Activated naive CD8-positive, alpha-beta T cell treated with anti-CD3 and anti-CD28 coated beads for 36 hours (primary cell): ENCODE measurements at regions not wholly inside any gene's neighbourhood (a gene's known extent, or its start where the extent isn't known, plus 50 kb on each side); places are given as distances from the start of the nearest gene placed in this dataset.

Source experiments
- DNase-seq: peaks from one replicate; pipeline ENCODE4 v3.0.0; 2021
- H3K27ac Mint-ChIP-seq: one replicate; pipeline ENCODE4 v1.8.0; 2022; ENCODE audit warnings: mild to moderate bottlenecking, moderate library complexity, mixed read lengths
- H3K27me3 Mint-ChIP-seq: one replicate; pipeline ENCODE4 v1.8.0; 2022; ENCODE audit warnings: mild to moderate bottlenecking, mixed read lengths
- H3K36me3 Mint-ChIP-seq: one replicate; pipeline ENCODE4 v1.8.0; 2021; ENCODE audit warnings: mild to moderate bottlenecking, mixed read lengths
- H3K4me1 Mint-ChIP-seq: one replicate; pipeline ENCODE4 v1.8.0; 2021; ENCODE audit warnings: mixed read lengths
- H3K4me3 Mint-ChIP-seq: one replicate; pipeline ENCODE4 v1.8.0; 2022; ENCODE audit warnings: mild to moderate bottlenecking, moderate library complexity, mixed read lengths
- H3K9me3 Mint-ChIP-seq: one replicate; pipeline ENCODE4 v1.8.0; 2022; ENCODE audit warnings: mixed read lengths

DNA sequence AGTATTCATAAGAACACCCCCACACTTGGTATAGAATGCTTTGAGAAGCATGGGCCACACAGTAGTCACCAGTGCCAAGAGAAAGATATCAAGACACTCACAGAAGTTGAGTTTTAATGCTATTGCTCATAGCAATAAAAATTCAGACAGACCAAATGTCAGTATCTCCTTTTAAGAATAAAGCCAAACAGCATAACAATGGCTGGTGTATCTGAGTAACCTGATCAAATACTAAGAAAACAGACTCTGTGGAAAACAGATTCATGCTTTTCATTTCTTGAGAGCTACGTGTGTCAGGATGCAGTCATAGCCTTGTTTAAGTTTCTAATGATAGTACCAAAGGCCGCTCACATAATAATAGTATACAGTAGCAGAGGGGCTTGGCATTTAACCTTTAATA is 778.5 kb downstream of the MECOM start:
- Mint-ChIP-seq H3K9me3 (no peaks in the 10 kb centered on the region), H3K27ac (no peak overlapping the region), H3K4me3 (no peak overlapping the region), H3K27me3 (no peaks in the 10 kb centered on the region), H3K36me3 (no peaks in the 10 kb centered on the region), H3K4me1 (no peaks in the 10 kb centered on the region)
- DNase-seq, result no peak

DNA sequence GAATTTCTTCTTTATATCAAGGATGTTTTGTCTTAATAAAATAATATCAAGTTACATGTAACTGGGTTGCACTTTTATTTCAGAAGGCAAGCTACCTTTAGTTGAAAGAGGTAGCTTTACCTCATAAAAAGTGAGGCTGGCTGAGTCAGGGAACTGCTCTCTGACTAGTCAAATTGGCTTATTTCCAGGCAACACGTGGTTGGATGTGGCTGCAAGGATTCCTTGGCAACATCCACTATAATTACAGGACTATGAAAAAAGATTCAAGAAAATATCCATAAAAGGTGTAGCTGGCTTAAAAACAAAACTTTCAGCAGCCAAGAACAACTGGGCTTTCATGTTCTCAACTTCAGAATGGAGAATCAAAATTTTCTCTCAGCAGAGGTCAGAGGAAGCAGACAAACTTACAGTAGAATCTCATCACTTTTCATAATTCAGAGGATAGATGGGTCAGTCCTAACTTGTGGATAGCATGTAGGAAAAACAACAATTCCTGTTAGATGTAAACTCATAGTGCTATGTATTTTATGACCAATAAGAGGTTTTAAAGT is 779.1 kb downstream of the MECOM start:
- DNase-seq, result no peak
- no peaks in the 10 kb centered on the region for H3K4me1 Mint-ChIP-seq
- H3K27ac Mint-ChIP-seq, result no peak overlapping the region
- no peaks in the 10 kb centered on the region for H3K27me3 Mint-ChIP-seq
- no peak overlapping the region for H3K4me3 Mint-ChIP-seq
- no peaks in the 10 kb centered on the region for H3K36me3 Mint-ChIP-seq
- H3K9me3 Mint-ChIP-seq, result no peaks in the 10 kb centered on the region

DNA sequence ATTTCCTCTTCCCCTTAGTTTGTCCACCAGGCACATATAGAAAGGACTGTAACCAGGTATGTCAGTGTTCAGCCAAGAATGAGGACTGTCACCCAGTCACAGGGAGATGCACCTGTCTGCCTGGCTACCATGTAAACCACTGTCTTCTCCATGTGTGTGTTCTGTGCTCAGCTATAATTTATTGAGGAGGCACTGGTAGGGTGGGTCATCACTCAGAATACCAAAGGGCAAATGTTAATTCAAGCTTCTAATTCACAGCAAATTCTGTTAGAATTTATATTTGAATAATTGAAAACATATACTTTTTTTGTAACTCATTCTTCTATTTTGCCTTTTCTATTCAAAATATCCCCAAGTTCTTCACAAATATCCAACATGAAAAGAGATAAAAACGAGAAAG is 780.4 kb downstream of the MECOM start:
- H3K27me3 Mint-ChIP-seq, result no peaks in the 10 kb centered on the region

DNA sequence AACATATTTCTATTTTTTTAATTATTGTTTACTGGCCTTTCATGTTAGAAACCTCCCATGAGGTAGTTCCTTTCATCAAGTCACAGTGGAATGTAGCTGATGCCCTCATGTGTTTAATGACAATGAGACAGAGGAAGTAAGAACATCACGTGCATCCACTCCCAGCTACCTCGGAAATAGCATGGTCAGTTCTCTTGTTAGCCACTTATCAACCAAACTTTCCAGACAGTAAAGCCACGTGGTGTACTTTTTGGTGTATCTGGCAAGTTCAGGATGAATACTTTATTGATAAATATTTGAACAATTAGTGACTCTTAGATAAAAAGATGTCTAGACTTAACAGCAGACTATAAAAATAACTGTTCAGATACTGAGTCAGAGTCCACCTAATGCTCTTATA is 781.7 kb downstream of the MECOM start:
- Mint-ChIP-seq H3K27me3 (no peaks in the 10 kb centered on the region), H3K4me1 (no peaks in the 10 kb centered on the region), H3K4me3 (no peak overlapping the region), H3K27ac (no peak overlapping the region), H3K9me3 (no peaks in the 10 kb centered on the region), H3K36me3 (no peaks in the 10 kb centered on the region)
- DNase-seq, result no peak

More for the DNA sequence above, 780.4 kb downstream of the MECOM start:
- H3K27ac Mint-ChIP-seq, result no peak overlapping the region
- H3K36me3 Mint-ChIP-seq, result no peaks in the 10 kb centered on the region
- no peak for DNase-seq
- no peaks in the 10 kb centered on the region for H3K9me3 Mint-ChIP-seq
- H3K4me1 Mint-ChIP-seq, result no peaks in the 10 kb centered on the region
- H3K4me3 Mint-ChIP-seq, result no peak overlapping the region

DNA sequence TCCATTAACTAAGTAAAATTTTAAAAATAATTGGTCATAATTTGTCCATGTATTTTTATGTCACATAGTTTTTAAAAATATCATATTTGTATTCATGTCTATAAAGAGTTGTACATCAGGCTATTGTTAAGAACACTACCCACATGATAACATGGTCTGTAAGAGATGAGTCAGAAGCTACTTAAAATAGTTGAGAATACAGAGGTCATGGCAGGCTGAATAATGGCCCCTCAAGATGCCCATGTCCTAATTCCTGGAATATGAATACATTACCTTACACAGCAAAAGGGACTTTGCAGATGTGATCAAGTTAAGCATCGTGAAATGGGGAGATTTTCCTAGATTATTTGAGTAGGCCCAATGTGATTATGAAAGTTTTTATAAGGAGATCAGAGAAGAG is 782.9 kb upstream of the GOLIM4 start:
- H3K36me3 Mint-ChIP-seq, result no peaks in the 10 kb centered on the region
- no peaks in the 10 kb centered on the region for H3K9me3 Mint-ChIP-seq
- H3K4me1 Mint-ChIP-seq, result no peaks in the 10 kb centered on the region

DNA sequence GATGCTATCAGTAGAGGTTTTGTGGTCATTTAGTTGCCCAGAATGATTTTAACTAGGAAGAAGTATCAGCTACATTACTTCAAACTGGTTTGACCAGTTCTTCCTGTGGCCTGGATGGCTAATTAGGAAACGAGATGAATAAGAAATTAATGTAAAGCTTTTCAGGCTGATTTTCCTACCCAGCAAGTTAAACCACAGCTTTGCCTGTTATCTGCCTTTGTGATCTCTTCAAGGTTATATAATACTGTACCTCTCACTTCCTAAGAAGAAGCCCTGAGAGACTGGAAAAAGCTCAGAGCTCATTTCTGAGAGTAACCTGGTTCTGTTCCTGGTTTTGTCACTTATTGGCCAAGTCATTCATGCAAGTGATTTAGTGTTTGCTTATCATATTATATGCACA is 782.2 kb upstream of the GOLIM4 start:
- no peaks in the 10 kb centered on the region for H3K9me3 Mint-ChIP-seq
- H3K27me3 Mint-ChIP-seq, result no peaks in the 10 kb centered on the region
- no peaks in the 10 kb centered on the region for H3K36me3 Mint-ChIP-seq
- no peak overlapping the region for H3K4me3 Mint-ChIP-seq
- no peak for DNase-seq
- no peaks in the 10 kb centered on the region for H3K4me1 Mint-ChIP-seq
- H3K27ac Mint-ChIP-seq, result no peak overlapping the region

More for the DNA sequence above, 782.9 kb upstream of the GOLIM4 start:
- Mint-ChIP-seq H3K4me3 (no peak overlapping the region), H3K27ac (no peak overlapping the region), H3K27me3 (no peaks in the 10 kb centered on the region)
- no peak for DNase-seq

DNA sequence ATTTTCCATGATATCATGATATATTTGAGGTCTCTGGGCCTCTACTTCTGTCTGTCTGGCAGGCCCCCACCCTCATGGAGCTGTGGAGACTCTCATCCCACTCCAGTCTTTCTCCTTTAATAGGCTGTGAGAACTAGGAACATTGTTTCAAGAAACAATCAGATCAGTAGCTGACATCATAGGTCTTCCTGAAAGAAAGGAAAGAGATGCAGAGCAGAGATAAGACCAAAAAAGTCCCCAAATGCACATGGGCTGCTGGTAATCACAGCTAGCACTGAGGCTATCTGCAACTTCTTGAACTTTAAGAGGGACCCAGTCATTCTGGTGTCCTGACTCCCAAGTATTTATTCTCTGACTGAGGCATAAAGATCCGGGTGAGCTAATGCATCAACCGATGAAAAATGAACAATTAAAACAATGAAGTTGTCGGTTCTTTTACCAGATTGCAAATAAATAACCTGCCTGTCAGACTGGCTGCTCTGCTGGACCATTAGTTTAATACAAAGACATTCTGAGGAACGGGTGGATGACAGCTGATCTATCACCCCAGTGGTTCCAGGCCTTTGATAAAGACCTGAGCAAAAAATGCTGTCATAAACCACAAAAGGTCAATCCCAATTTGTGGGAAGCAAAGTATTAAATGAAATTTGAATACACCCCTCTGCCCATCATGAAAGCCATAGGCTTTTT is 780.8 kb upstream of the GOLIM4 start:
- Mint-ChIP-seq H3K9me3 (no peaks in the 10 kb centered on the region), H3K4me1 (no peaks in the 10 kb centered on the region), H3K27ac (no peak overlapping the region), H3K36me3 (no peaks in the 10 kb centered on the region), H3K4me3 (no peak overlapping the region), H3K27me3 (no peaks in the 10 kb centered on the region)
- no peak for DNase-seq

DNA sequence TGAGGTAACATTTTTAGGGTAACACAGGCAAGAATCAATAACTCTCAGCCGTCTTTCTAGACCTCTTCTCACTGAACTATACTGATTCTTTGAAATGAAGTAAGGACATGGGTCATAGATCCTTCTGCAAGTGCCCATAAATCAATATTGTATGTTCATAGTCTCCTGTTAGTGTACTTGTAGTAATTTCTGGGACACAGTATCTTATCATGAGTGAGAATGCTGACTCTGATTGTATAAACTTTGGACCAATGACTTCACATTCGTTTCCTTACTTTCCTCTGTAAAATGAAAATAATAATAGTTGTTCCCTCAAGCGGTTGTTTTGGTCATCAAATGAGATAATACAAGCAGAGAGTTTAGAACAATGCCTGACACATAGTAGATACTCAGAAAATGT is 777.1 kb upstream of the GOLIM4 start:
- no peak overlapping the region for H3K27ac Mint-ChIP-seq
- H3K4me1 Mint-ChIP-seq, result no peaks in the 10 kb centered on the region
- no peaks in the 10 kb centered on the region for H3K36me3 Mint-ChIP-seq
- no peak for DNase-seq
- no peak overlapping the region for H3K4me3 Mint-ChIP-seq
- H3K27me3 Mint-ChIP-seq, result no peaks in the 10 kb centered on the region
- no peaks in the 10 kb centered on the region for H3K9me3 Mint-ChIP-seq

DNA sequence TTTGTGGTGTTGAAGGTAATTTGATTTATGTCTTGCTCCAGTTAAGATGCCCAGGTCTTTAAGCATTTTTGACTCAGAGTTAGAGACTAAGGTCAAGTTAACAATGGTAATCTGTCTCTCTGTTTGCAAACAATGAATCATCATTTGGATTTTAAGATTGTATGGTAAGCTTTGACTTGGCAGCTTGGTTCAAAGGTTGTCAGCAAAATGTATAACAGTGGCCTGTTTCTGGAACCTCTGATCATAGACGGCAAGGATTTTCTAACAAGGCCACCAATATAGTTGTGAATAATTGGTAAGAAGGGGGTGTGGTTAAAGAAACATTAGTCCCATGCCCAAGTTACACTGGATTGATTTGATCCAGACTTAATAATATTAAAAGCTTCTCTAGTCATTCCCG is 775.2 kb upstream of the GOLIM4 start:
- Mint-ChIP-seq H3K4me1 (no peaks in the 10 kb centered on the region), H3K9me3 (no peaks in the 10 kb centered on the region), H3K36me3 (no peaks in the 10 kb centered on the region), H3K4me3 (no peak overlapping the region), H3K27ac (no peak overlapping the region), H3K27me3 (no peaks in the 10 kb centered on the region)
- DNase-seq, result no peak

DNA sequence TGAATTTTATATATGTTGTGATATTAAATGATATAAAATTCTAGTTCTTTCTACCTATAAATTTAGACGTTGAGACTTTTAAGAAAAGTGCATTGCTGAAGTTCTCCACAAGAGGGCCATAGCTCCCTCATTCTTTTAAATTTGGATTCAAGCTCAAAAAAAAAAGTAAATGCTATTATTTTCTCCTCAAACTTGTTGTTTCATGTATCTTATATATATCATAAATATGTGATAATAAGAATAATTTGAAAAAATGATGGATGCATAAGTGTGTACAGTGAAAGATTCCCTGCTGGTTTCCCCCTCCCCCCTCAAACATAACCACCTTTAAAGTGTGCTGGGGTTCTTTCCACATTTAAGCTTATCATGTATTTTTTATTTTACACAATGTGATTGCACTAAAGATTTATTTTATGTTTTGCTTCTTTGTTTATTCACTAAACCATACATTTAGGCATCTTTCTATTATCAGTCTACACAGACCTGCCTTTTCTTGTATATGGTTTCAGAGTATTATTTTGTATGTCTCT is 769.4 kb upstream of the GOLIM4 start:
- H3K4me1 Mint-ChIP-seq, result no peaks in the 10 kb centered on the region
- no peak overlapping the region for H3K27ac Mint-ChIP-seq
- H3K27me3 Mint-ChIP-seq, result no peaks in the 10 kb centered on the region
- no peaks in the 10 kb centered on the region for H3K36me3 Mint-ChIP-seq
- no peak overlapping the region for H3K4me3 Mint-ChIP-seq
- H3K9me3 Mint-ChIP-seq, result no peaks in the 10 kb centered on the region
- DNase-seq, result no peak

DNA sequence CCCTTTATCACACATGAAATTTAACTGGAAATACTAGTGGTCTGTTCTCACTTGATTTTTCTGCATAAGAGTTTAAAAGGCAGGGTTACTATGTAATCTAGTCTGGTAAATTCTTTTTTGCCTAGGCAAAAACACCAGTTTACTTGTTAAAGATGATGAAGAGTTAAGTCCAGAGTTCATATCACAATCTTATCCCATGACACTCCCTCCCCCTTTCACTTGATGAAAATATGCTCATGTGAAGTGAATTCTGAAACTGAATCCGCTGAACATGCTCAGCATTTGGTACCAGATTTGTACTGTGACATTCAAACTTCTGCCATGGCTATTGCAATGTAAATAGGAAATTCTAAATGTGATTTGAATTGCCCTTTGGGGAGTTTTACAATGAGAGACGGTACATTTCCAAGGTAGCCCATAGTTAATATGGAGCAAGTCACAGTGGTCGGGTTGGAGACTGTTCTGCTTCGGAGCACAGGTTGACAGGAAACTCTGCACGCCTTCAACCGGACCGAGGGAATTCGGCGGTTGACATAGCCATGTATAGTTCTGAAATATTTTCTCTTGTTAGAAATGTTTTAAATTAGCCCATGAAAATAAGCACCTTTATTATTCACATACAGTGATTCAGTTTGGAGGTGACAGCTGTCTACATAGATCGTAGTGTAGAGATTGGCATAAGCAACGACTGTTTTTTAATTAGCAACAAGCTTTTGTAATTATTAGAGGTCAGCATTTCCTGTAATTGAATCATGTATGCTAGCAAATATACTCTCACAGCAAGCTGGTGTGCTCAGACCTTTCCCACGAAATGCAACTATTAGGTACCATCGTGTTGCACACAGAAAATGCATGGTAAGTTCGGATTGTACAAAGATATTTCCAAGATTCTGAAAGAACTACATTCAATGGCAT is 768.6 kb upstream of the GOLIM4 start:
- Mint-ChIP-seq H3K36me3 (no peaks in the 10 kb centered on the region), H3K4me1 (no peaks in the 10 kb centered on the region), H3K9me3 (no peaks in the 10 kb centered on the region), H3K27me3 (peaks cover 3% of the 10 kb centered on the region), H3K4me3 (no peak overlapping the region), H3K27ac (no peak overlapping the region)
- no peak for DNase-seq

DNA sequence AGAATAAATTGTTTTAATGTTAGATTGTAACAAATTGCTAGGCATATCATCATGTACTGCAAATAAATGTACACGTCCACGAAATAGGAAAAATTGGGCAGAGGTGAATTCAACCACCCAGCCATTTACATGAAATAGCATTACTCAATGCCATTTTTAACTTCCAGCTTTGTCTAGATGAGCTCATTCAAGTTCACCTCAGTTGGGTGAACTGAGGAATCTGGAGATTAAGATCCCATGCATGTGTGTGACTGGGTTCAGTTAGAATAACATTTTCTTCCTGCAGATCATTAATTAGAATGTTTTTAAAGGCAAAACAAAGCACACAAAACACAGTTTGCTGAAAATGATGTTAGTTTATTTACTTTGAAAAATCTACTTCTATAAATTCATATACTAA is 767.8 kb upstream of the GOLIM4 start:
- H3K36me3 Mint-ChIP-seq, result no peaks in the 10 kb centered on the region
- peaks cover 4% of the 10 kb centered on the region for H3K27me3 Mint-ChIP-seq
- H3K27ac Mint-ChIP-seq, result no peak overlapping the region
- no peak for DNase-seq
- H3K4me1 Mint-ChIP-seq, result no peaks in the 10 kb centered on the region
- H3K9me3 Mint-ChIP-seq, result no peaks in the 10 kb centered on the region
- H3K4me3 Mint-ChIP-seq, result no peak overlapping the region

DNA sequence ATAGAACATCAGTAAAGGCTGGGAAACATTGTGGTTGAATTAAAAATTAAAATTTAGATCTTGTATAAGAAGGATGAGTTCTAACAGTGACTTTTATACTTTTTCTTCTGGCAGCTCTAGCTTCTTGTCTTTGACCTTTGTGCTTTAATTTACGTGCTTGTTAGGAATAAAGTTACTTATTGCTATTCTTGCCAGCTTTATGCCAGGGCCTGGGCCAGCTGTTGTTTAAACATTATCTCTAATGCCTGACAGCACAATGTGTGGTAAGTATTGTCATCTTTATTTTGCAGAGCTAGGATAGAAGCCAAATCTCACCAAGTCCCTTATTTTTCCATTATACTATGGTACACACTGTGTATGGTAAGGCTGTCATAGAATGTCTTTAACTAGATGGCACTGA is 766.7 kb upstream of the GOLIM4 start:
- Mint-ChIP-seq H3K4me1 (no peaks in the 10 kb centered on the region), H3K4me3 (no peak overlapping the region), H3K27ac (no peak overlapping the region), H3K36me3 (no peaks in the 10 kb centered on the region), H3K9me3 (no peaks in the 10 kb centered on the region), H3K27me3 (peaks cover 4% of the 10 kb centered on the region)
- no peak for DNase-seq

DNA sequence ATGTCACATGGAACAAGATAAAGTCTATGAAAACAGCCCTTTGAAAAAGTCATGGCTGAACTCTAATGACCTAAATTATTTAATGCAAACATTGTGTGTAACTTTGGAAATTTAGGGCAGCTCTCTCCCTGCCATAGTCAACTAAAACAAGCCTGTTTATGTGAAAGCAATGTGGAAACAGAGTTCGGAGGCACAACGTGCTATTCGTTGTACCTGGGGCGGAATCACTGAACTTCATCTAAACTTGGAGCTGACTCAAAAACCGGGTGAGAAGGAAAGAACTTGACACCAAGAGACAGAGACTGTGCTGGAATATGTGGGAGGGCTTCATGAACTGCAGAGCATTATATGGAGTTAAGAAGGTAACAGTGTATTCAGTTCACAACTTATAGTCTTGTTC is 764.9 kb upstream of the GOLIM4 start:
- no peak overlapping the region for H3K27ac Mint-ChIP-seq
- peaks cover 4% of the 10 kb centered on the region for H3K27me3 Mint-ChIP-seq
- H3K4me3 Mint-ChIP-seq, result no peak overlapping the region
- DNase-seq, result no peak
- no peaks in the 10 kb centered on the region for H3K36me3 Mint-ChIP-seq
- H3K9me3 Mint-ChIP-seq, result peaks cover 5% of the 10 kb centered on the region
- no peaks in the 10 kb centered on the region for H3K4me1 Mint-ChIP-seq

DNA sequence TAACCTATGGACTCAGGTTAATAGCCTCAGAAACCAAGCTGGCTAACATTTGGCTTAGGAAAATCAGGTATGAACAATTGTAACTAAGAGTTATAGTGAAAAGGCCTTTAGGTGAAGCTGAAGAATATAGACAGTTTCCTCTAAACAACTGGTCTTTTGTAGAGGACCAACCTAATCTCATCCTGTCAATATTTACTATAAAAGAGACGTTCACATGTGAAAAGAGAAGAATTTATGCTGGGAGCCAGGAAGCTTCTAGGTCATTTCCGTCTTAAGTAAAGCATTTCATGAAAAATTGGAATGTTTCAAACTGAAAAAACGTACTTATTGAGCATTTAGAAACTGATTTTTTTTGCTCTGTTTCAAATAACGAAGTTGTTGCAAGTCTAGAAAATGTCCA is 764.3 kb upstream of the GOLIM4 start:
- Mint-ChIP-seq H3K4me3 (no peak overlapping the region), H3K4me1 (no peaks in the 10 kb centered on the region), H3K9me3 (peaks cover 5% of the 10 kb centered on the region), H3K27me3 (peaks cover 4% of the 10 kb centered on the region), H3K27ac (no peak overlapping the region), H3K36me3 (no peaks in the 10 kb centered on the region)
- no peak for DNase-seq
